Smooth muscle cell of the brain vasculature (primary cell): ENCODE measurements at regions not wholly inside any gene's neighbourhood (a gene's known extent, or its start where the extent isn't known, plus 50 kb on each side); places are given as distances from the start of the nearest gene placed in this dataset.
"Not testable (repeated sequence)": the region's sequence is repeated elsewhere in the genome, so short reads cannot be mapped to it uniquely, and the experiment has no call there.

Source experiments
- DNase-seq: peaks from one replicate; pipeline ENCODE4 v3.0.0-alpha.2; 2012; ENCODE audit warnings: low read depth, low spot score

DNA sequence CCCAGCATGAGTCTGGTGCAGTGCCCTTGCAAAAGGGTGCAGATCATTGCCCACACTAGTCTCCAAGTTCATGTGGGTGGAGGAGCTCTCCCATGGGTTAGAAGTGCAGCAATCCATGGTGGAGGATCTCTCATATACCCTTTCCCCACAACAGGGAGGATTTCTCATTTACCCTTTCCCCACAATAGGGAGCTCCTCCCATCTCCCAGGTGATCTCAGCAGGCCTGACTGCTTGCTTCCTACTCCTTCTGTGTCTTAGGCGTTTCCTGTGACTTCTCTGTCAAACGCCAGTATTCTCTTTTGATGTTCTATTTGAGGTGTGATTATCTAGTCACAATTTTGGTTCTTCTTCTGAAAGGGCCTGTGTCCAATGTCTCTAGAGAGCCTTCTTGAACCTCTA lies 133.8 kb upstream of the RFX3 start:
- no peak for DNase-seq

DNA sequence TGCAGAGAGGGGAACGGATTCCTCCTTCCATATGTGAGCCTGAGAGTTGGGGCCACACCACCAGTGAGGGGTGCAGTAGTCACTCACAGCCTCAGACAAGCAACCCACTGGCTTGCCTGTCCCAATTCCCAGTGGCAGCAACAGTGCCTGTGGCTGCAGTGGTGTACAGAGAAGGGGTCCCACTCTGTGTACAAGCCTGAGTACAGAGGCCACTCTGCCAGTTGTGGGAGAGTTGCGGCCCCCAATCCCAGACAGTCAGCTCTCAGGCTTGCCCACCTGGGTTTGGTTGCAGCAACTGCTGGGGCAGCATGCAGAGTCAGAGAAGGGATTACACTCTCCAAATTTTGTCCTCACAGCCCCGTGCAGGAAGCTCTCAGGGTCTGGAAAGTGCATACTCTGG lies 133.2 kb upstream of the RFX3 start:
- no peak for DNase-seq

DNA sequence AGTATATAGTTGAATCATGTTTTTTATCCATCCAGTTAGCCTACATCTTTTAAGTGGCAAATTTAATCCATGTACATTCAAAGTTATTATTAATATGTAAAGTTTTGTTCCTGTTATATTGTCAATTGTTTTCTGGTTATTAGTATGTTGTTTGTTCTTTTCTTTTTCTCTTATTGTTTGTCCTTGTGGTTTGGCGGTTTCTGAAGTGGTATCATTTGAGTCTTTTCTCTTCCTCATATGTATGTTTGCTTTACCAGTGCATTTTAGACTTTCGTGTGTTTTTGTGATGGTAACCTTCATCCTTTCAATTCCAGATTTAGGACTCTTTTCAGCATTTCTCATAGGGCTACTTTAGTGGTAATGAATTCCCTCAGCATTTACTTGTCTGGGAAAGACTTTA lies 130.4 kb upstream of the RFX3 start:
- DNase-seq, result no peak

DNA sequence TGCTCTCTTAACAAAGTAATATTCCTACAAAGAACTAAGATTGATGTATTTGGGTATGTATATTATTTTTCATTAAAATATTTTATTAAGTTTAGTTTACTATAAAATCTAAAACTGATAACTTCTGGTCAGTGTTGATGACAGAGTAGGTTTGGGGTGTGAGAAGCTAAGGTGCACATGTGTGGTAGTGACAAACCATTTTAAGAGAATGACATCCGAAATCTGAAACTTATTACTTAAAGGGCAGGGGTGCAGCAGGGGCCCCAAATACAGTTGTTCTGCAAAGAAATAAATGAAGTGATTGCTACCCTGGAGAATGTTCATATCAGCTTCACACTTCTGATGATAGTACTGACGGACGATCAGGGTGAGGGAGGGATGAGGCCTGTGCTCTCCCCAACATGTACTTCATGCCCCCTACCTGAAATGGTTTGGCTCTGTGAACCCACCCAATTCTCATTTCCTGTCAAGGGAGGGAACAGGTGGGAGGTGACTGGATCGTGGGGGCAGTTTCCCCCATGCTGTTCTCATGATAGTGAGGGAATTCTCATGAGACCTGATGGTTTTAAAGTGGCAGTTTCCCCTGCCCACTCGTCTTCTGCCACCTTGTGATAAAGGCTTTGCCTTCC lies 125.3 kb upstream of the RFX3 start:
- no peak for DNase-seq

DNA sequence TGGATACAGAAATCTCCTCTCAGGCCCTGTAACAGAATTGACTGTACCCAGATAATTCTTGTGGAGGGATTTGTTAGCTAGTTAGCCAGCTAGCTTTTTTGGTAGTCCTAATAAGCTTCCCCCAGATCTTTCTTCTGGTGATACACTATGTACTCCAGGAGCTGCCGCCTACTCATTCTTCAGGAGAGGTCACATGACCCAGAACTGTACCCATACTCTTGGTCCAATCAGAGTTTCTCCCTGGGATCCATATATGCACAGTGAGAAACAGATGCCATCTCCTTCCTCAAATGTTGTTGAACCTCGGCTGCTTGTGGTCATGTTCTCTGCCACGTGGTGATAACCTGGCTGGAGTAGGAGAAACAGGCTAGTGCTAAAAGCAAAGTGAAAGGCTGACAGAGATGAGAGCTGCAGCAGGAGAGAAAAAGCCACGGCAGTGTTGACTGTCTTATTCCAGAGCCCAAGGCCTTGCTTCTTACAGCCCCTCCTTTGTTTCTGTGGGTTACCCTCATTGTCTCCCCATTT lies 123.0 kb upstream of the RFX3 start:
- DNase-seq, result no peak

DNA sequence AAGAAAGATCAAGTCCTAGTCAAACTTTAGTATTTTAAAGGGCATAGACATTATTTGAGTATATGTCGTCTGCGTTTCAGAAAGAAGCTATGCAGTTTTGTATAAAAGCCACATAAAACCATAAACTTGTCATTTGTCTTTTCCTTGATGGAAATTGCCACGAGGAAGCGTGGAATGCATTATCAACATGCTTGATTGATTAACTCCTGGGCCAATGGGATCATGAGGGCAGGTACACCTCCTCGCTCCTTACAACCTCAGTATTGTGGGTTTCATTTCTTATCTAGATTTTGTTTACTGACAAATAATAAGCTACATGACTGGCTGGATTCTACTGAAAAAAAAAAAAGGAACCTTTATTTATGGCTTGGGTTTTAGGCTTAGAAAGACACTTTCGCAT lies 122.5 kb upstream of the RFX3 start:
- DNase-seq, result no peak

DNA sequence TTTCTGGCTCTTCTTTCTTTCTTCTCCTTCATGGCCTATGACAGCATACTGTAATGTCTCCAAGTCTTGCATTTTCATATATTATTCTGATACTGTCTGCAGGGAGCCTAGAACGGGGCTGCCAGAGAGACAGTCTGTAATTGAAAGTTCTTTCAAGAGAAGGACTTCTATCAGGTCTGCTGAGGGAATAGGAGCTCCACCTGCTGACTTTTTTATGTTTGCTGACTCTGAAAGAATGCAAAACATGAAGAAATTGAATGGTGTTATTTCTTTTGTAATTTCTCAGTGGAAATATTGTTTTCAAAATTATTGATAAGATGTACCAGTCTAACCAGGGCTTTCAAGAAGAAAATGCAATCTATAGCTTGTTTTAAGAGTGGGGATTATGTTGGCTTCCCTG lies 121.9 kb upstream of the RFX3 start:
- DNase-seq, result no peak

DNA sequence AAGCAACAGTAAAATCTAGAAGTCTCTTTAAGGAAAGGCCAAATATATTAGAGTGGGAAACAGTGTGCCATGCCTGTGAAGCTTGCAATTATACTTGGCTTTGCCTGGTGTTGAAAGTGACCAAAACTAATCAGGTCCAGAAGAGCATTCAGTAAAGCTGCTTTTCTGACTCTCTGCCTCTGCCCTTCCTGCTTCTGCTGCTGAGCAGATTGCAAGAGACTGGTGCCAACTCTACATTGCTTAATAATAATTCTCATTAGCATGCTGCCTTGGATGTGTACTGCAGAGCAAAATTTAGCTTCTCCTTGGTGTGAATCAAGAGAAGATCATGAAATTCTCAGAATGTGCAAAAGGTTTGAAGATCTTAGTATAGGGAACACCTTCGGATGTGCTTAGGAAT lies 120.4 kb upstream of the RFX3 start:
- no peak for DNase-seq

DNA sequence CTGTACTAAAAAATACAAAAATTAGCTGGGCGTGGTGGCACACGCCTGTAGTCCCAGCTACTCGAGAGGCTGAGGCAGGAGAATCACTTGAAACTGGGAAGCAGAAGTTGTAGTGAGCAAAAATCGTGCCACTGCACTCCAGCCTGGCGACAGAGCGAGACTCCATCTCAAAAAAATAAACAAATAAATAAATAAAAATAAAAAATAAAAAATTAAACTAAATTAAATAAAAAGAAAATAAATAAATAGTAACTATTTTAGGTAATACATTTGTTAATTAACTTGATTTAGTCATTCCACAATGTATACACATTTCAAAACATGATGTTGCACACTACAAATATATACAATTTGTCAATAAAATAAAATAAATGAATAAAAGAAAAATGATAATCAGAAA lies 116.3 kb upstream of the RFX3 start:
- DNase-seq, result not testable (repeated sequence)

DNA sequence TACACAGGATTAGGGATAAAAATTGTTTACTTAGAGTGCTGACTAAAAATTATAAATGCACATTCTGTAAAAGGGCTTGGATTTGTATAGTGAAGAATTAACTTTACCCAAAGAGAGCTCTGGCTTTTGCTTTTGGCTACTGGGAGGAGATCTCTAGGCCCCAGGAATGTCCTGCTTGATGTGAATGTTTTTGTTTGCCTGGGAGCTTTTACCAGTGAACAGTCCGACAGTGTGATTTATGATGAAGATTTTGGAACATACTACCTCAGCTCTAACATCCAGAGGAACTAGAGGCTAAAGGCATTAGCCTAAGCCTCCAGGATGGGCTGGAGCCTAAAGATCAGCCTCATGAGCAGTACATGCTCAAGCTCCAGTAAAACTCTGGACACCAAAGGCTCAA lies 103.7 kb upstream of the RFX3 start:
- DNase-seq, result no peak

DNA sequence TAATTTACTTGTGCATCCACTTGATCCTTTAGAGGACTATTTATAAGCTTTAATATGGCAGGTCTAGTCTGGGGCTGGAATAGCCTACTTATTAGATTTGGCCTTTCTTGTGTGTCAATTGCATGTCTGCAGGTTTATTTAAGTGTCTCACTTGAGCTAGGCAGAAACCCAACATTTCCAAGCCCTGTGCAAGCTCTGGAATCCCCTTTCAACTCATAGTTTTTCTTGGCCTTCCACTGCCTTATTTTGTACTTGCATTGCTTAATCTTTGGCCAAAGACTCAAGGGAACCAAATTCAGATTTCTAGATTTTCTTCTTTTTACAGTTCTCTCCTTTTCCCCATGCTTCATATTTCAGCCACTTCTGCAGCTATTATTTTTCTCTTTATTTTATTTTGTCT lies 102.4 kb upstream of the RFX3 start:
- DNase-seq, result no peak

DNA sequence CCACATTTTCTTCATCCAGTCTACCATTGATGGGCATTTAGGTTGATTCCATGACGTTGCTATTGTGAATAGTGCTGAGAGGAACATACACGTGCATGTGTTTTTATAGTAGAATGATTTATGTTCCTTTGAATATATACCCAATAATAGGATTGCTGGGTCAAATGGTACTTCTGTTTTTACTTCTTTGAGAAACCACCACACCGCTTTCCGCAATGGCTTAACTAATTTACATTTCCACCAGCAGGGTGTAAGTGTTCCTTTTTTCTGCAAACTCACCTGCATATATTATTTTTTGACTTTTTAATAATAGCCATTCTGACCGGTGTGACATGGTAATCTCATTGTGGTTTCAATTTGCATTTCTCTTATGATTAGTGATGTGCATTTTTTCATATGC lies 82.2 kb upstream of the RFX3 start:
- no peak for DNase-seq

DNA sequence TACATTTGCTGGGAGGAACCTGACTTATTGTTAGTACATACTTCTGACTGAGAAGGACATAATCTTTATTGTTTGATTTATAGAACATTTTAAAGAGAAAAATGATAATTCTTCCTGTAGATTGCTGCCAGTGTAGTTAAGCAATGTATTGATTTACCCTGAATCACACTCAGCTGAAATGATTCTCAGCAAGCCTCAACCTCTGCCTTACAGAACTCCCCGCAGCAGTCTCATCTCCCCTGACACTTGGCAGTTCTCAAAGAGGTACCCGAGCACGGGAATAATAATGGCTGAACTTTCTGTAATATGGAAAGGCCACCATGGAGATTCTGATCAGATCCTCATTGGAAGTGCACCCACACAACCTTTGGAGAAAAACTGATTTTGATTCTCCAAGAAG lies 74.9 kb upstream of the RFX3 start:
- no peak for DNase-seq

DNA sequence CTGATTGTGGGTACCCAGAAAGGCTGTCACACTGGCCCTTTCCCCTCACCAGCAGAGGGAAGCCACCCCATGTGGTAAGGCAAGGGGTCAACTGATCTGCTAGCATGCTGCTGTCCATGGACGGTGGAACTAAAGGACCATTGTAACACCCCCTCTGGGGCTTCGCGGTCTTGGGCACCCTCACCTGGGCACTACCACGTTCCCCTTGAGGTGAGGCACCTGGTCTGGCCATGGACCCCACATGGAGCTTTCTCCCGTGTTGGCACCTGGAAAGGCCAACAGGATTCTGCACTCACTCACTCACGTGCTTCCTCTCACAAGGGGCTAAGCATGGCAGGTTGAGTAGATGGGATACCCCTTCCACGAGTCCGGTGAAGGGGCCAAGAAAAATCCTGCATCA lies 72.0 kb upstream of the RFX3 start:
- no peak for DNase-seq

DNA sequence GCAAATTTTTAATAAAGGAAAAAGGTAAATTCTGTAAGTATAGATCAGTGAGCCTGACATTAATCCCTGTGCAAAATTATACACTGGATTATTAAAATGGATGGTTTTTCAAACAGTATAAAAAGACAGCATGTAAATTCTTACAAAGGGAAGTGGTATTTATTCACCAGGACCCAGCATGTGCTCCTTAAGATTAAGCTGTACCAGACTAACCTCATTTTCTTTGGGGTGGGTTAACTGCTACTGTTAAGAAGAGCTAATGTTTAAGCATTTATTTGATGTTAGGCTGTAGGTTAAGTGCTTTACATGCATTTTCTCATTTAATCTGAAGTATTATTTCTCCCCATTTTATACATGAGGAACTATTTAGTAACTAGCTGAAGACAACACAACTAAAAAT lies 60.3 kb upstream of the RFX3 start:
- DNase-seq, result no peak

DNA sequence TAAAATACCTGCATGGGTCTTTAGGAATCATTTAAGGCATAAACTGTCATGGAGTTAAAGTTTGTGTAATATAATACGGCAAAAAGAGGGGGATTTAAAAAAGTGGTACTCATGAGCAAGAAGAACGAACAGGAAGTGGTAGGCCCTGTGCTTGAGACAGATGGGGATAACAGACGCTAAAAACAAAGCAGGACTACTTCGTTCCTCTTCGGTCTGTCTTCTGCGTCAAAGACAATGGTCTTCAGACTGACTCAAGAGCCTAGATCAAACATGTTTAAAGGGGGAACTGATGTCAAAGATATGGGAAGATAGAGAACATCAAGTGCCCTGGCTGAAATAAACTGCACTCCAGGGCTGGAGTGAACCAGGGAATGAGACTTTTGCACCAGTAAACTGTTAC lies 59.8 kb upstream of the RFX3 start:
- no peak for DNase-seq

DNA sequence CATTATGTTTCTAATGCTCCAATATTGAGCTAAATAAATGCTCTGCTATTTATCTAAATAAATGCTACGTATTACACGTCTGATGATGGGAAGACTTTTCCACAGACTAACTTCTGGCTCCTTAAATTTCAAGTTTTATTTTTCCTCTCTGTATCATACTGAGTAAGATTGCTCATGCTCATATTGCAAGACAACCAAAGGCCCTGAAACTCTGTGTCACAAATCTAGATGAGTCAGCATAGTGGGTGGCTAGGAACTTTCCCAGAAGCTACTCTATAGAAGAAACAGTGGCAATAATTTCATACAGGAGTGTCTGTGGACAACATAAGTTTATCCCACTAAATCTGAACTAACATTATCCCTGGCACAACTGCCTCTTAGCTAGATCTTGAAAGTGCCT lies 53.0 kb upstream of the RFX3 start:
- DNase-seq, result peak; percentile 6

DNA sequence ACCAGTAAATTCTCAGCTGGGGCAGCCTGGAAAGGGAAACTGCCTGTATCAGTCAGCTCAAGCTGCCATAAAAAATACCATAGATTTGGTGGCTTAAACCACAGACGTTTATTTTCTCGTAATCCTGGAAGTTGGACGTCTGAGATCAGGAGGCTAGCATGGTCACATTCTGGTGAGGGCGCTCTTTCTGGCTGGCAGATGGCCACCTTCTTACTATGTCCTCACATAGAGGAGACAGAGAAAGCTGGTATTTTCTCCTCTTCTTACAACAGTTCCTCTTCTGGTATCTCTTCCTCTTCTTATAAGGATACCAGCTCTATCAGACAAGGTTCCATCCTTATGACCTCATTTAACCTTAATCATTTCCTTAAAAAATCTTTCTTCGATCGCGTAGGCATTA lies 50.5 kb upstream of the RFX3 start:
- DNase-seq, result no peak

DNA sequence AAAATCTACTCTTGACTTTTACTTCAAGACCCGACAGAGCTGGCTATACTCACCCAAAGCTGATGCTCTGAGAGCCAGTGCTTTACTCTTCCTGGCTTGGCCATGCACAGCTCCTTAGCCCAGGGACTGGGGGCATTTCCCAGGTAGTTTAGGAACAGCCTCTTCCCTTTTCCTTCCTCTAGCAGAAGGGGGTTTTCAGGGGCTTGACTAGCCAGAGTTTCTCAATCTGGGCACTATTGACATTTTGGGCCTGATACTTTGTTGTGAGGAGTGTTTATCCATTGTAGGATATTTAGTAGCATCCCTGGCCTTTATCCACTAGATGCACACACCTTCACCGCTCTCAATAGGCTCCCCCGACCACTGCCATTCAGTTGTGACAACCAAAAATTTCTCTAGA lies 50.0 kb upstream of the RFX3 start:
- DNase-seq, result no peak
